ENCODE measurements at regions not wholly inside any gene's neighbourhood (a gene's known extent, or its start where the extent isn't known, plus 50 kb on each side); places are given as distances from the start of the nearest gene placed in this dataset.

DNA sequence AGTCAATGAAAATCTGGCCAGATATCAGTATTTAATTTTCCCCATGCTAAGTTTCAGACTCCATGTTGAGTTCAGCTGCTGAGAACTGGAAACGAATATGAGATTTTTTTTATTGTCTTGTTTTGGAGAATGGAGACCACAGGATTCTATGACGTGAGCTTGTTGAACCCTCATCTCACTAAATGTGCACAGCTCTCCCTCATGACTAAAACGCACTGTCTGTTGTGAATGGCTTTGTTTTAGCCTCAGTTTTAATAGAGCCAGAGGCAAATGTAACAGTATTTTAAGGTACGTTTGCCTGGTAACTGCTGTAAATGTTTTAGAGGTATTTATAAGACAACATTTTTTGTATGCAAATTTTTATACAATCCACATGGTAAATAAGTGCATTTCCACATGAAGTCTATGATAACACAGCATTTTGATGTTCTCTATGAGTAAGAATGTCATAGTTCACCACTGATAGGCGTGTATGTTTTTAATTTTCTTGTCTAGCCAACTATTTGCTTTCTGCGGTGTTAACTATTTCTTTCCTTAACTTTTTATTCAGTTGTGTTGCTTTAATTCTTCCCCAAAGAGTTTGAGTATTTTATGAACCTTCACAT is 1159.3 kb upstream of the TENM3 start:
- in situ Hi-C loops (cut with HindIII; ENCODE audit: low sequenced_read_pairs), result no loop called here
- H3K4me3 ChIP-seq (ENCODE audit: low read depth, low read length), result no peak overlapping the region
- DNase-seq (ENCODE audit: low read depth), result no peak
- TF ChIP-seq, protein P1, sequence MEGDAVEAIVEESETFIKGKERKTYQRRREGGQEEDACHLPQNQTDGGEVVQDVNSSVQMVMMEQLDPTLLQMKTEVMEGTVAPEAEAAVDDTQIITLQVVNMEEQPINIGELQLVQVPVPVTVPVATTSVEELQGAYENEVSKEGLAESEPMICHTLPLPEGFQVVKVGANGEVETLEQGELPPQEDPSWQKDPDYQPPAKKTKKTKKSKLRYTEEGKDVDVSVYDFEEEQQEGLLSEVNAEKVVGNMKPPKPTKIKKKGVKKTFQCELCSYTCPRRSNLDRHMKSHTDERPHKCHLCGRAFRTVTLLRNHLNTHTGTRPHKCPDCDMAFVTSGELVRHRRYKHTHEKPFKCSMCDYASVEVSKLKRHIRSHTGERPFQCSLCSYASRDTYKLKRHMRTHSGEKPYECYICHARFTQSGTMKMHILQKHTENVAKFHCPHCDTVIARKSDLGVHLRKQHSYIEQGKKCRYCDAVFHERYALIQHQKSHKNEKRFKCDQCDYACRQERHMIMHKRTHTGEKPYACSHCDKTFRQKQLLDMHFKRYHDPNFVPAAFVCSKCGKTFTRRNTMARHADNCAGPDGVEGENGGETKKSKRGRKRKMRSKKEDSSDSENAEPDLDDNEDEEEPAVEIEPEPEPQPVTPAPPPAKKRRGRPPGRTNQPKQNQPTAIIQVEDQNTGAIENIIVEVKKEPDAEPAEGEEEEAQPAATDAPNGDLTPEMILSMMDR (IDR thresholded peaks at IDR 0.05; ENCODE audit: low read depth, low read length, missing control alignments), result no peak

DNA sequence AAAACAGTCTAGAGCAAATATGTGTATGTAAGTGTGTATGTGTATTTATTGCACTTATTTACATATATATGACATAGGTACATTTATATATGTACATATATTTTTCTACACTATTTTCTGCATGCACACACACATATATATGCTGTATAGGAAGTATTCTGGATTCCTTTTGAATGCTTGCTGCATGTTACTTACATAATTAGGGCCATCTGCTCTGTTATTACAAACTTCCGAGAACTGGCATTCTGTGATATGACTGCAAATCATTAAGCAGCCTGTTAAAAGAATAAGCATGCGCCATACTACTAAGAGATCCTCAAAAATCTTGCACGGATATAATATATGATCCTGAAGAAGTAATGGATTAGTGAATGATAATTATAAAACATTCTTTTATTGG is 1157.6 kb upstream of the TENM3 start:
- no peak overlapping the region for H3K4me3 ChIP-seq (ENCODE audit: low read depth, low read length)
- TF ChIP-seq, protein P1 (IDR thresholded peaks at IDR 0.05; ENCODE audit: low read depth, low read length, missing control alignments), result no peak
- in situ Hi-C loops (cut with HindIII; ENCODE audit: low sequenced_read_pairs), result no loop called here
- no peak for DNase-seq (ENCODE audit: low read depth)

DNA sequence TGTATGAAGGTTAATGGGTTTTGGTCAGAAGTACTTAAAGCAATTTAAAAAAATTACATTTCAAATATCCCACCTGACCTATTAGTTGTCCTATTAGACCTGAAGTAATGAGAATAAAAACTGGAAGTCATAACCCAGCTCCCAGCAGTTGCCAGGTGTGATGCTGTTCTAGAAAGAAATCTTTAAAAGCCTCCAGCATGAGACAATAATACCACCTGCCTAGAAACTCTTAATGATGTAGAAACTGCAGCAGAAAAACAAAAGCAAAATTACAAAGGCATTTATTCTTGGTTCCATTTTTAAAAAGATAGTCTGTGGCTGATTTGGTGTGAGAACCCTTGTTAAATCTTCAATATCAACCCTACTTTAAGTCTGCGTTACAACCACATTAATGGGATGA is 1137.7 kb upstream of the TENM3 start:
- H3K4me3 ChIP-seq (ENCODE audit: low read depth, low read length), result no peak overlapping the region
- TF ChIP-seq, protein P1 (IDR thresholded peaks at IDR 0.05; ENCODE audit: low read depth, low read length, missing control alignments), result no peak
- in situ Hi-C loops (cut with HindIII; ENCODE audit: low sequenced_read_pairs), result no loop called here

DNA sequence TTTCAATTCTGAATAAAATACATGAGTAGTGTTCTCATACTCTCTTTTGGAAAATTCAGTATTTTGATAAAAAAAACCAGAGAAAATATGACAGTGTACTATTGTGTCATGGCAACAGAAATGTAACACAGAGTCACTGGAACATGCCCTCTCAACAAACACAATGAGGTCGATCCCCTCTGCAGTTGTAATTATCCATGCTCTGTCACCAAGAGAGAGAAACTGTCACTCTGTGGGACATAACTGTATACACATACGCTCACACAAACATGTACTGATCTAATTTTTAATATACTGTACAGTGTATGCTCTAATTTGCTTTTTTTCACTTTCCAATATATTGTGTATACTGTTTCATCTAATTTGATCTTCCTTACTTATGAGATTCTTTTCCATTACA is 1136.8 kb upstream of the TENM3 start:
- DNase-seq (ENCODE audit: low read depth), result no peak
- in situ Hi-C loops (cut with HindIII; ENCODE audit: low sequenced_read_pairs), result no loop called here
- no peak overlapping the region for H3K4me3 ChIP-seq (ENCODE audit: low read depth, low read length)
- TF ChIP-seq, protein P1 (IDR thresholded peaks at IDR 0.05; ENCODE audit: low read depth, low read length, missing control alignments), result no peak

More for the DNA sequence above, 1137.7 kb upstream of the TENM3 start:
- DNase-seq (ENCODE audit: low read depth), result no peak

DNA sequence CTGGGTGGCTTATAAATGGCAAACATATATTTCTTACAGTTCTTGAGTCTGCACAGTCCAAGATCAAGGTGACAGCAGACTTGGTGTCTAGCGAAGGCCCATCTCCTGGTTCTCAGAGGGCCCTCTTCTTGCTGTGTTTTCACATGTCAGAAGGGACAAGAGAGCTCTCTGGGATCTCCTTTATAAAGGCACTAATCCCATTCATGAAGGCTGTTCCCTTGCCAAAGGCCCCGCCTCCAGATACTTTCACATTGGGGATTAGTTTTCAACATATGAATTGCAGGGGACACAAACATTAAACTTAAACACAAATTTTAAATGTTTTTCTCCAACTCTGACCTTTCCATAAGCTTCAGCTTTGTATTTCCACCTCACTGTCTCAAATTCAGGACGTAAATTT is 1135.0 kb upstream of the TENM3 start:
- DNase-seq (ENCODE audit: low read depth), result no peak
- in situ Hi-C loops (cut with HindIII; ENCODE audit: low sequenced_read_pairs), result no loop called here
- TF ChIP-seq, protein P1 (IDR thresholded peaks at IDR 0.05; ENCODE audit: low read depth, low read length, missing control alignments), result no peak
- no peak overlapping the region for H3K4me3 ChIP-seq (ENCODE audit: low read depth, low read length)

DNA sequence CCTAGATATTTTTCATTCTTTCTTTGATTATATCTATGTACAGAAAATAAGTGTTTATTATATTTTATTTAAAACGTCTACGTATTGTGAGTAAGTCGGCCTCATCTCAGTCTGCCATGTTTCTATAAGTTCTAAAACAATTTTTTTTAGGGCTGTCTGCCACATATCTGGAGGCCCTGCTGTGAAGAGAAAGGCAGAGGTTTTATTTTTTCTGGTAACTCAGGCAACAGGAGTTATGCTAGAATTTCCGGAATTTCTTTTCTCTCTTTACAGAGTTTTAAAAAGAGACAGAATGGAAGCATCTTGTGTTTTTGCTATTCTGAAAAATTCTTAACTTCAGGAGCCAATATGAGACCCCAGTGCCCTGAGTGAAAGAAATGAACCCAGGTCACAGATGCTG is 1124.0 kb upstream of the TENM3 start:
- in situ Hi-C loops (cut with HindIII; ENCODE audit: low sequenced_read_pairs), result no loop called here
- TF ChIP-seq, protein P1 (IDR thresholded peaks at IDR 0.05; ENCODE audit: low read depth, low read length, missing control alignments), result no peak

More for the DNA sequence above, 1124.0 kb upstream of the TENM3 start:
- H3K4me3 ChIP-seq (ENCODE audit: low read depth, low read length), result no peak overlapping the region
- no peak for DNase-seq (ENCODE audit: low read depth)

Data from astrocyte of the cerebellum (primary cell).